ENCODE measurements at regions not wholly inside any gene's neighbourhood (a gene's known extent, or its start where the extent isn't known, plus 50 kb on each side); places are given as distances from the start of the nearest gene placed in this dataset.

DNA sequence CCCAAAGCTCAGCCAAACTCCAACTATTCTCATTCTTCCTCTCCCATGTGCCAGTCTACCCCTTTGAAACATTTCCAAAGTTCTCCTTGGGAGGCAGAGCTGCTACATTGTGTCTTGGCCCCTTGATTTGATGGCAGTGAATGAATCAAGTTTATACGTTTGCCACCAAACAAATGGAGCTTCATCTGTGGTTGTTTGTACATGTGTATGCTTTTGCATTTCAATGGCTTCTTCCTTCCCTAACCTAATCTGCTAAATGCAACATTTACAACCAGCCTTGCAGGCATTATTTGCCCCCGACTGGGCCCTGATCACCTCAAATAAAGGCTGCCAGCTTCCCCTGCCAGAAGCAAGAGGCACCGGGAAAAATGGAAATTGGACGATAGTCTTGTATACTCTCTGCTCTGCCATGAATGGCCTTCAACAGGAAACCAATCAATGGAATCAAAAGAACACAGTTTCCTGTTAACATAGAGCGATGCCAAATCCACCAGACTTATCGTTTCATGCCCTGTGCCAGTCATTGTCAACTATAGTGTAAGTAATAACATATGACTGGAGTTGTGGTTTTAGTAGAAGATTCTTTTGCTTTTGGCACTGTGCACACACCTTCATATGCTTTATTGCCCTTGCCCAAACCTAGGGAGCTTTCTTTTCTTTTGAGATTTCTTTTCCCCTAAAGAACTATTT is 97.8 kb downstream of the TMEM30B start:
- intact Hi-C loops (cut with DNase I; ENCODE audit: low total_unique reads) = no loop called here

DNA sequence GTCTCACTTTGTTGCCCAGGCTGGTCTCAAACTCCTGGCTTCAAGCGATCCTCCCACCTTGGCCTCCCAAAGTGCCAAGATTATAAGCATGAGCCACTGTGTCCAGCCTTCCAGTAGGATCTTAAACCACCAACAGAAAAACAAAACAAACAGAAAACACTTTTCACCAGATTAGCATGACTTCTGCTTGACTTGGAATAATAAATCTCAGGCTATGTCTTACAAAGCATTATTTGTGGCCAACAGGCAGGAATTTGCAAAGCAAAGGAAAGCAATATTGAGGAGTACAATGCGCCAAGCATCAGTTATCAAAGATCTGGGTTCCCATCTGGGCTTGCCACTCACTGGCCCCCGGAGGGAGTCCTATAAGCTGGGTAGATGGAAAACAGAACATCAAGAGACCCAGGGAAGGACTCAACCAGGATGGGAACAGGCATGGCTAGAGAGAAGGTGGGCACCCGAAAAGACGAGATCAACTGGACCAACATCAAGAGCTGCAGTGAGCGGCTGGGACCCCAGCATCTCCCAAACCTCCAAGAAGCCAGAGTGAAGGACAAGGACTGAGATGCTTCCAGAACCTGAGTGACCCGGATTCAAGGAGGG is 101.2 kb downstream of the TMEM30B start:
- in situ Hi-C loops (cut with MboI; ENCODE audit: low pct_ligation_motif_present in 1 of 4, low pct_unique_long_range_greater_than_20kb in 1 of 4, low sequenced_read_pairs in 3 of 4) = no loop called here
- H3K9me3 ChIP-seq = no peaks in the 10 kb centered on the region
- DNase-seq = no peak

More for the DNA sequence above, 97.8 kb downstream of the TMEM30B start:
- WGBS, 2 donors (ENCODE audit: low coverage in 1 of 2) = 56% methylated on average over 6 of the region's 6 CpGs
- H3K4me3 ChIP-seq = no peak overlapping the region
- no peaks in the 10 kb centered on the region for H3K4me1 ChIP-seq
- in situ Hi-C loops (cut with MboI; ENCODE audit: low pct_ligation_motif_present in 1 of 4, low pct_unique_long_range_greater_than_20kb in 1 of 4, low sequenced_read_pairs in 3 of 4) = no loop called here
- TF ChIP-seq EP300 (IDR thresholded peaks at IDR 0.05; ENCODE audit: low read depth) (no peak), POLR2AphosphoS5 (IDR thresholded peaks at IDR 0.05) (no peak), POLR2A (IDR thresholded peaks at IDR 0.05) (no peak)
- TF ChIP-seq, protein P1, sequence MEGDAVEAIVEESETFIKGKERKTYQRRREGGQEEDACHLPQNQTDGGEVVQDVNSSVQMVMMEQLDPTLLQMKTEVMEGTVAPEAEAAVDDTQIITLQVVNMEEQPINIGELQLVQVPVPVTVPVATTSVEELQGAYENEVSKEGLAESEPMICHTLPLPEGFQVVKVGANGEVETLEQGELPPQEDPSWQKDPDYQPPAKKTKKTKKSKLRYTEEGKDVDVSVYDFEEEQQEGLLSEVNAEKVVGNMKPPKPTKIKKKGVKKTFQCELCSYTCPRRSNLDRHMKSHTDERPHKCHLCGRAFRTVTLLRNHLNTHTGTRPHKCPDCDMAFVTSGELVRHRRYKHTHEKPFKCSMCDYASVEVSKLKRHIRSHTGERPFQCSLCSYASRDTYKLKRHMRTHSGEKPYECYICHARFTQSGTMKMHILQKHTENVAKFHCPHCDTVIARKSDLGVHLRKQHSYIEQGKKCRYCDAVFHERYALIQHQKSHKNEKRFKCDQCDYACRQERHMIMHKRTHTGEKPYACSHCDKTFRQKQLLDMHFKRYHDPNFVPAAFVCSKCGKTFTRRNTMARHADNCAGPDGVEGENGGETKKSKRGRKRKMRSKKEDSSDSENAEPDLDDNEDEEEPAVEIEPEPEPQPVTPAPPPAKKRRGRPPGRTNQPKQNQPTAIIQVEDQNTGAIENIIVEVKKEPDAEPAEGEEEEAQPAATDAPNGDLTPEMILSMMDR (IDR thresholded peaks at IDR 0.05) = no peak
- DNase-seq = no peak
- no peaks in the 10 kb centered on the region for H3K9me3 ChIP-seq
- no peaks in the 10 kb centered on the region for H3K36me3 ChIP-seq
- H3K27ac ChIP-seq = no peak overlapping the region
- no peaks in the 10 kb centered on the region for H3K27me3 ChIP-seq

DNA sequence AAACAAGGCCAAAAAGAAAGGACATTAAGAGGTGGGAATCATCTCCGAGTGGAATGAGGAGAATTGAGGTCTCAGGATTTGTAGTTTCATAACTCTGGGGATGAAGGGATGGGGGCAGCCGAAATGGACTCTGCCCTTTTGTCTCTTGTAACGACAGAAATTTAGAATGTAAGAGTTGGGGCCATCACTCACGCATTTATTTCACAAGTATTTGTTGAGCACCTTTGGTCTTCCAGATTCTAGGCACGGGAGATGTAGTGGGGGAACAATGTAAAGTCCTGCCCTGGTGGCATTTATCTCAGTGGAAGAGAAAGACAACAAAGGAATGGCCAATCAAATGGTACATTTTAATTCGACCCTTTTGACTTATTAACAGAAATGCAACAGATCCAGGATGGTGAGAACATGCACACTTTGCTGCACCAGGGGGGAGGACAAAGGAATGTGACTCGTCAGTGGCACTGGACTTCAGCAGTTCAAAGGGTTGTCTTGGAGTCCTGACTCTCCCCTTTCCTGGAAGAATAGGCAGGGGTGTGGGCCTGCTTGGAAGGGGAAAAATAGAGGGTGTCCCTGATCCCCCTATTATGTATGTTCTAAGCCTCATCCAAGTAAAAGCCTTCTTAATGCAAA is 102.0 kb downstream of the TMEM30B start:
- Histone ChIP-seq H3K27ac (no peak overlapping the region), H3K27me3 (no peaks in the 10 kb centered on the region), H3K36me3 (no peaks in the 10 kb centered on the region), H3K4me1 (no peaks in the 10 kb centered on the region), H3K4me3 (no peak overlapping the region), H3K9me3 (no peaks in the 10 kb centered on the region)
- TF ChIP-seq POLR2AphosphoS5 (IDR thresholded peaks at IDR 0.05) (no peak), POLR2A (IDR thresholded peaks at IDR 0.05) (no peak)
- TF ChIP-seq, protein P1 (IDR thresholded peaks at IDR 0.05) = no peak
- intact Hi-C loops (cut with DNase I; ENCODE audit: low total_unique reads) (no loop called here), in situ Hi-C loops (cut with MboI; ENCODE audit: low pct_ligation_motif_present in 1 of 4, low pct_unique_long_range_greater_than_20kb in 1 of 4, low sequenced_read_pairs in 3 of 4) (no loop called here)
- WGBS, 2 donors (ENCODE audit: low coverage in 1 of 2) = 69 to 77% methylated on average over 7 of the region's 7 CpGs
- no peak for DNase-seq

More for the DNA sequence above, 101.2 kb downstream of the TMEM30B start:
- H3K36me3 ChIP-seq = no peaks in the 10 kb centered on the region
- no peak overlapping the region for H3K27ac ChIP-seq
- WGBS, 2 donors (ENCODE audit: low coverage in 1 of 2) = 92 to 93% methylated on average over 5 to 7 of the region's 7 CpGs
- intact Hi-C loops (cut with DNase I; ENCODE audit: low total_unique reads) = no loop called here
- H3K4me3 ChIP-seq = no peak overlapping the region
- TF ChIP-seq POLR2AphosphoS5 (IDR thresholded peaks at IDR 0.05) (no peak), POLR2A (IDR thresholded peaks at IDR 0.05) (no peak), EP300 (IDR thresholded peaks at IDR 0.05; ENCODE audit: low read depth) (no peak)
- TF ChIP-seq, protein P1 (IDR thresholded peaks at IDR 0.05) = no peak
- no peaks in the 10 kb centered on the region for H3K27me3 ChIP-seq
- no peaks in the 10 kb centered on the region for H3K4me1 ChIP-seq

DNA sequence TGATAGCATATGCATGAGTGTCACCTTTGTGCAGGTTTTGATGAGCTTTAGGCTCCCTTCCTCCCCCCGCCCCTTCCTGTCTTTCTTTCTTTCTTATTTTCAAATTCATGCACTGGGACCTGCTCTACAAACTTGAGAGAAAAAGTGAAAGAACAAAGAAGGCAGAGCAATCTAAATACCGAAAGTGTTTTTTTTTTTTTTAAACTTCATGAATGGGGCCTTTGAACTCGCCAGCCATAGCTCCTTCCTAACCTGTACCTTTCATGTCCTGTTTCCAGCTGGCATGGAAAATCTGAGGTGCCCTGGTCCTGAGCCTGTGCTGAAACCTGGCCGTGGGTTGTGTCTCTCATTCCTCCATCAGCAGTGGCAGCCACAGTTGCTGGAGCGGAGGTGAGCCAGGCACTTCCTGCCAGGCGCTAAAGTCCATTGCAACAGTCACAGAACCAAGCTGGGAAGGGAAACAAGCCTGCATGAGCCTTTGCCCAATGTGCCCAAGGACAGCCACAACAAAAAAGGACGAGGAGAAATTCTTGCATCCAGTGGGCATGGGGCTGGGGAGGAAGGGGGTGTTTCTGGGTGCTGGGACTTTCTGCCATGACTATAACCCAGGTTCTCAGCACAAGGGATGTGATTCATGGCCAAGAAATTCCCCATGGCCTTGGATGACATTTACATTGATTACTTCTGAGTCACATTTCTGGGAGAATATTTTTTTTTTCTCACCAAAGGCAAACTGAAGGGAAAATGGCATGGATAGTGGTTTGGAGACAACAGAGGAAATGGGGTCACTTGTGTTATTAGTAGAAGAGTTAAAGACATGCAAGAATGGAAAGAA is 102.7 kb downstream of the TMEM30B start:
- intact Hi-C loops (cut with DNase I; ENCODE audit: low total_unique reads) (no loop called here), in situ Hi-C loops (cut with MboI; ENCODE audit: low pct_ligation_motif_present in 1 of 4, low pct_unique_long_range_greater_than_20kb in 1 of 4, low sequenced_read_pairs in 3 of 4) (no loop called here)
- TF ChIP-seq EP300 (IDR thresholded peaks at IDR 0.05; ENCODE audit: low read depth) = no peak
- TF ChIP-seq, protein P1 (IDR thresholded peaks at IDR 0.05) = no peak
- TF ChIP-seq POLR2A (IDR thresholded peaks at IDR 0.05) = no peak
- no peak for TF ChIP-seq POLR2AphosphoS5 (IDR thresholded peaks at IDR 0.05)
- Histone ChIP-seq H3K4me3 (no peak overlapping the region), H3K9me3 (no peaks in the 10 kb centered on the region), H3K4me1 (no peaks in the 10 kb centered on the region), H3K27ac (no peak overlapping the region), H3K36me3 (no peaks in the 10 kb centered on the region), H3K27me3 (no peaks in the 10 kb centered on the region)
- WGBS, 2 donors (ENCODE audit: low coverage in 1 of 2) = 50 to 53% methylated on average over 3 to 7 of the region's 7 CpGs
- DNase-seq = no peak
